ENCODE measurements at regions not wholly inside any gene's neighbourhood (a gene's known extent, or its start where the extent isn't known, plus 50 kb on each side); places are given as distances from the start of the nearest gene placed in this dataset.
"Not testable (repeated sequence)": the region's sequence is repeated elsewhere in the genome, so short reads cannot be mapped to it uniquely, and the experiment has no call there.

- no peak for DNase-seq (ENCODE audit: low read depth in 2 of 2, low spot score in 1 of 2)
Measured at GRCh38 chr18:76610933-76611749, 116.1 kb upstream of the ZNF516 start.

- no peak for DNase-seq (ENCODE audit: low read depth in 2 of 2, low spot score in 1 of 2)
Measured at GRCh38 chr18:76610012-76610411, 115.0 kb upstream of the ZNF516 start.

- no peak for DNase-seq (ENCODE audit: low read depth in 2 of 2, low spot score in 1 of 2)
Measured at GRCh38 chr18:76605341-76605929, 110.4 kb upstream of the ZNF516 start.

GRCh38 chr18:76604935-76605240 is 109.8 kb upstream of the ZNF516 start:
- no peak for DNase-seq (ENCODE audit: low read depth in 2 of 2, low spot score in 1 of 2)

- DNase-seq (ENCODE audit: low read depth in 2 of 2, low spot score in 1 of 2), result no peak
Measured at GRCh38 chr18:76604108-76604934, 109.3 kb upstream of the ZNF516 start.

GRCh38 chr18:76602191-76602590 is 107.1 kb upstream of the ZNF516 start:
- no peak for DNase-seq (ENCODE audit: low read depth in 2 of 2, low spot score in 1 of 2)

- DNase-seq (ENCODE audit: low read depth in 2 of 2, low spot score in 1 of 2), result not testable (repeated sequence)
Measured at GRCh38 chr18:76600076-76600475, 105.0 kb upstream of the ZNF516 start.

- no peak for DNase-seq (ENCODE audit: low read depth in 2 of 2, low spot score in 1 of 2)
Measured at GRCh38 chr18:76594966-76595365, 99.9 kb upstream of the ZNF516 start.

- DNase-seq (ENCODE audit: low read depth in 2 of 2, low spot score in 1 of 2), result no peak
Measured at GRCh38 chr18:76593843-76594242, 98.8 kb upstream of the ZNF516 start.

- DNase-seq (ENCODE audit: low read depth in 2 of 2, low spot score in 1 of 2), result no peak
Measured at GRCh38 chr18:76592981-76593381, 97.9 kb upstream of the ZNF516 start.

GRCh38 chr18:76592096-76592495 is 97.1 kb upstream of the ZNF516 start:
- DNase-seq (ENCODE audit: low read depth in 2 of 2, low spot score in 1 of 2), result no peak

GRCh38 chr18:76589866-76590265 is 94.8 kb upstream of the ZNF516 start:
- DNase-seq (ENCODE audit: low read depth in 2 of 2, low spot score in 1 of 2), result no peak

- no peak for DNase-seq (ENCODE audit: low read depth in 2 of 2, low spot score in 1 of 2)
Measured at GRCh38 chr18:76589316-76589715, 94.3 kb upstream of the ZNF516 start.

- no peak for DNase-seq (ENCODE audit: low read depth in 2 of 2, low spot score in 1 of 2)
Measured at GRCh38 chr18:76588601-76589226, 93.7 kb upstream of the ZNF516 start.

- no peak for DNase-seq (ENCODE audit: low read depth in 2 of 2, low spot score in 1 of 2)
Measured at GRCh38 chr18:76587879-76588271, 92.8 kb upstream of the ZNF516 start.

- no peak for DNase-seq (ENCODE audit: low read depth in 2 of 2, low spot score in 1 of 2)
Measured at GRCh38 chr18:76587147-76587878, 92.3 kb upstream of the ZNF516 start.

GRCh38 chr18:76584414-76585310 is 89.6 kb upstream of the ZNF516 start:
- no peak for DNase-seq (ENCODE audit: low read depth in 2 of 2, low spot score in 1 of 2)

GRCh38 chr18:76581261-76581660 is 86.2 kb upstream of the ZNF516 start:
- DNase-seq (ENCODE audit: low read depth in 2 of 2, low spot score in 1 of 2), result no peak

- no peak for DNase-seq (ENCODE audit: low read depth in 2 of 2, low spot score in 1 of 2)
Measured at GRCh38 chr18:76580288-76580962, 85.4 kb upstream of the ZNF516 start.
